ENCODE measurements at regions not wholly inside any gene's neighbourhood (a gene's known extent, or its start where the extent isn't known, plus 50 kb on each side); places are given as distances from the start of the nearest gene placed in this dataset.

DNA sequence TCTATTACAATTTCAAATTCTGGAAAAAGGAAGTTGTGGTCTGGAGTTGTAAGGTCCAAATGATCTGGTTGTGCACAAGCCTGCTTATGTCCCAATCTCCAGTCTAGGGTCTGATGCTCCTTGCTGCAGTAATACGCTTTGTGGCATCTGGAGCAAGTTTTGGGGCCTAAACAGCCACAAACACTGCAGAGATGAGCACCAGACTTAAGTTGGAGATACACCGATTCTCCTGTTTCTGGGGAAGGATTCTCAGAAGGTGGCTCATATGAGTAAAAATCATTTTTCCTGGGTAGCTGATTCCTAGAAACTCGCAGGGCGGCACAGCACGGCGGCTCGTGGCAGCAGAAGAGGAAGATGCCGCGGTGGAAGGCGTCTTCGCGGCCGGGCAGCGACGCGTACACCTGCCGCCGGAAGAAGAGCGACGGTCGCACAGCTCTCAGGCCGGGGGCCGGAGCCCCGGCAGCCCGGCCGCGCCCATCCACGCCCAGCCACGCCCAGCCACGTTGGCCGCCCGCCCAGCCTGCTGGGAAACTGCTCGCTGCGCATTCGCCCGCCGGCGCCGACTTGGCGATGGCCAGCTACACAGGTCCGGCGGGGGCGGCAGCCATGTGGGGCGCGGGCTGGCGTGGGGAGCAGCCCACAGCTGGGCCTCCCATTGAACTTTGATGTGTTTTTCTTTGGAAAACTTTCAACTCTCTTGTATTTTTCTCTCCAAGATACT, 129.0 kb downstream of the ASCL4 start:
- H3K27me3 ChIP-seq (ENCODE audit: control insufficient read depth in 2 of 2, insufficient read depth in 2 of 2, low read length in 2 of 2), result no peaks in the 10 kb centered on the region
- POLR2A ChIA-PET, result no interaction called here
- peaks cover 0 to 8% (median 6%) of the 10 kb centered on the region in 7 donors for H3K4me1 Mint-ChIP-seq
- no peaks in the 10 kb centered on the region for H3K36me3 Mint-ChIP-seq
- no peak overlapping the region for H3K4me3 ChIP-seq (ENCODE audit: low read length)
- no peaks in the 10 kb centered on the region for H3K36me3 ChIP-seq (ENCODE audit: control insufficient read depth in 2 of 3, insufficient read depth in 3 of 3, low read length in 3 of 3)
- no peak overlapping the region for H3K27ac ChIP-seq (ENCODE audit: low read depth, low read length)
- intact Hi-C loops (cut with micrococcal nuclease), result no loop called here
- H3K27me3 Mint-ChIP-seq, result peaks cover 56 to 89% (median 74%) of the 10 kb centered on the region in 5 donors
- CTCF ChIA-PET, result no interaction called here
- ATAC-seq (peak; percentile 38), DNase-seq (peak in 1 of 9 donors; percentile 77)
- peak overlapping the region in 8 of 10 donors; percentile 28 to 78 (median 58) for H3K4me3 Mint-ChIP-seq
- H3K4me1 ChIP-seq (ENCODE audit: control insufficient read depth in 2 of 2, insufficient read depth in 2 of 2, low read length in 2 of 2), result no peaks in the 10 kb centered on the region
- H3K27ac Mint-ChIP-seq, result peak overlapping the region in 1 of 9 donors; percentile 64
- no peaks in the 10 kb centered on the region for H3K9me3 Mint-ChIP-seq
- H3K9me3 ChIP-seq (ENCODE audit: control insufficient read depth in 2 of 3, low read length in 3 of 3), result no peaks in the 10 kb centered on the region

DNA sequence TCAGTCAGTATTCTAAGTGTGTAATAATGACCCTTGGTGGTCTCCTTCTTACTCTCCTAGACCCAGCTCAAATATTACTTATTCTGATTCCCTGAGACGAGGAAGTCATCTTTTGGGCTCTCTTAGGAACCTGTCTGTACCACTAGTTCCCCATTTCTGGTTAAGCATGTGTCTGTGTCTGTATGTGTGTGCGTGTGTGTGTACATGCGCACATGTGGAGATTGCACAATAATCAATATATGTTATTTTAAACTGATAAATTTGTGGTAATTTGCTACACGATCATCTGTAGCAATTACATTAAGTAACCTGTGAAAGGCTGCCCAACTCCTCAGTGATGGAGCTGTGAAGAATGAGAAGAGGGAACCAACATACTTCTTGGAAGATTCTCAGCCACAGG, 132.2 kb downstream of the ASCL4 start:
- Histone ChIP-seq H3K4me3 (ENCODE audit: low read length) (no peak overlapping the region), H3K9me3 (ENCODE audit: control insufficient read depth in 2 of 3, low read length in 3 of 3) (no peaks in the 10 kb centered on the region), H3K4me1 (ENCODE audit: control insufficient read depth in 2 of 2, insufficient read depth in 2 of 2, low read length in 2 of 2) (no peaks in the 10 kb centered on the region), H3K27me3 (ENCODE audit: control insufficient read depth in 2 of 2, insufficient read depth in 2 of 2, low read length in 2 of 2) (no peaks in the 10 kb centered on the region), H3K36me3 (ENCODE audit: control insufficient read depth in 2 of 3, insufficient read depth in 3 of 3, low read length in 3 of 3) (no peaks in the 10 kb centered on the region), H3K27ac (ENCODE audit: low read depth, low read length) (no peak overlapping the region)
- no peaks in the 10 kb centered on the region for H3K36me3 Mint-ChIP-seq
- no peak overlapping the region for H3K4me3 Mint-ChIP-seq
- no peaks in the 10 kb centered on the region for H3K9me3 Mint-ChIP-seq
- ChIA-PET POLR2A (no interaction called here), CTCF (no interaction called here)
- H3K27ac Mint-ChIP-seq, result no peak overlapping the region
- intact Hi-C loops (cut with micrococcal nuclease), result no loop called here
- DNase-seq (no peak), ATAC-seq (no peak)
- peaks cover 0 to 8% (median 6%) of the 10 kb centered on the region in 7 donors for H3K4me1 Mint-ChIP-seq
- peaks cover 64 to 91% (median 79%) of the 10 kb centered on the region in 5 donors for H3K27me3 Mint-ChIP-seq

DNA sequence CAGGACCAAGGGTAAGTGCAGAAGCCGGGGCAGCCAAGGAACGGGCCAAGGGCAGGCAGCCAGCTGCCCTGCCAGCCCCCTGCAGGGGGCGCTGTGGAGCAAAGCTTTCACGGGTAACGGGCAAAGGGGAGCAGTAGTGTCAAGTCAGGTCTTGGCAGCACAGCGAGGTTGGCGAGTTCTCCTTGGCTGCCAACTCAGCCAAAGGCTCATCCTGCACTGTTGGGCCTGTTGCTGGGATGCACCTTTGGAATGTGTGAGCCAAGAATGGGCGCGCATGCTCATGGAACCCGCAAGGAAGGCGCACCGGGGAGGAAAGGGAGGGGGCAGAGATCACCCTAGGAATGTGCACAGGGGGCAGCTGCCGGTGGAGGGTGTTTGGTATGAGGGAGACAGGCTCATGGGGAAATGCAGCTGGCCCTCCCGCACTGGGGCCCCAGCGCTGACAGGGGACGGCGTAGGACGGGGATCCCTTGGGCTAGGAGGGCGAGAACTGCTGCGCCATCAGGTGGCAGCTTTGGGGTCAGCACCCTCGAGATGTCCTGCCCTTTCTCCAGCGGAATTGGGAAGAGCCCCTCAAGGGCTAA, 138.0 kb downstream of the ASCL4 start:
- Histone ChIP-seq H3K9me3 (ENCODE audit: control insufficient read depth in 2 of 3, low read length in 3 of 3) (no peaks in the 10 kb centered on the region), H3K27me3 (ENCODE audit: control insufficient read depth in 2 of 2, insufficient read depth in 2 of 2, low read length in 2 of 2) (no peaks in the 10 kb centered on the region), H3K4me1 (ENCODE audit: control insufficient read depth in 2 of 2, insufficient read depth in 2 of 2, low read length in 2 of 2) (no peaks in the 10 kb centered on the region), H3K36me3 (ENCODE audit: control insufficient read depth in 2 of 3, insufficient read depth in 3 of 3, low read length in 3 of 3) (no peaks in the 10 kb centered on the region), H3K4me3 (ENCODE audit: low read length) (no peak overlapping the region), H3K27ac (ENCODE audit: low read depth, low read length) (no peak overlapping the region)
- H3K27me3 Mint-ChIP-seq, result peaks cover 33 to 70% (median 54%) of the 10 kb centered on the region in 5 donors
- ATAC-seq (peak; percentile 74), DNase-seq (peak in 7 of 9 donors; percentile 26 to 78 (median 41))
- intact Hi-C loops (cut with micrococcal nuclease), result loop anchor here in 1 of 2 donors (1.0 to 10.0 kb wide), 2 partner anchors 151 to 282 kb away; partner anchors contain the start of gene PRDM4
- no peaks in the 10 kb centered on the region for H3K9me3 Mint-ChIP-seq
- H3K27ac Mint-ChIP-seq, result peak overlapping the region in 1 of 9 donors; percentile 61
- peaks cover 0 to 7% (median 5%) of the 10 kb centered on the region in 7 donors for H3K4me1 Mint-ChIP-seq
- no peaks in the 10 kb centered on the region for H3K36me3 Mint-ChIP-seq
- H3K4me3 Mint-ChIP-seq, result peak overlapping the region; percentile 65 to 91 (median 74)
- CTCF ChIA-PET, result no interaction called here
- POLR2A ChIA-PET, result no interaction called here

DNA sequence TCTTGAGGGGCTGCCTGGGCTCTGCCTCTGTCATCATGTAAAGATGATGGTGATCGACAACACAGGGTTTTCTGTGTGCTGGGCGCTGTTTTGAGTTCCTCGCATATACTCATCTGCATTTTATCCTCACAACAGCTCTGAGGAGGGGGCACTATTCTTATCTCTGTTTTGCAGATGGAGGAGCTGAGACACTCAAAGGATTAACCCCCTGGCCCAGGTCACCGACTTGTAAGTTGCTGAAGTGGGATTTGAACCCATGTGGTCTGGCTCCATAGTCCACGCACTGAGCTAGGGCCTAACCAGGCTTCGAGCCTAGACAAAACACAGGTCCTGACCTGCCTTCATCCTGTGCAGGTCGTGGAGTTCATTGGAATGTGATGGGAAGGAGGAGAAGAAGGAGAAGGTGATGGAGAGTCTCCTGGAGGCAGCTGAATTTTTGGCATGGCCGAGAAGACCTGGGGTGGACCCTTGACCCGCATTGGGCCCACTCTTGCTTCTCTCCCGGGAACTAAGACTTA, 140.0 kb downstream of the ASCL4 start:
- Mint-ChIP-seq H3K27me3 (peaks cover 23 to 79% (median 53%) of the 10 kb centered on the region in 5 donors), H3K4me3 (no peak overlapping the region), H3K27ac (no peak overlapping the region), H3K36me3 (no peaks in the 10 kb centered on the region), H3K9me3 (no peaks in the 10 kb centered on the region), H3K4me1 (peaks cover 0 to 7% (median 6%) of the 10 kb centered on the region in 7 donors)
- H3K9me3 ChIP-seq (ENCODE audit: control insufficient read depth in 2 of 3, low read length in 3 of 3), result no peaks in the 10 kb centered on the region
- no peaks in the 10 kb centered on the region for H3K27me3 ChIP-seq (ENCODE audit: control insufficient read depth in 2 of 2, insufficient read depth in 2 of 2, low read length in 2 of 2)
- ChIA-PET POLR2A (no interaction called here), CTCF (no interaction called here)
- no peak overlapping the region for H3K4me3 ChIP-seq (ENCODE audit: low read length)
- DNase-seq (no peak), ATAC-seq (no peak)
- intact Hi-C loops (cut with micrococcal nuclease), result loop anchor here in 1 of 2 donors (10.0 kb wide), 1 partner anchor 280 kb away; no protein-coding TSS in a partner anchor
- H3K27ac ChIP-seq (ENCODE audit: low read depth, low read length), result no peak overlapping the region
- H3K4me1 ChIP-seq (ENCODE audit: control insufficient read depth in 2 of 2, insufficient read depth in 2 of 2, low read length in 2 of 2), result no peaks in the 10 kb centered on the region
- no peaks in the 10 kb centered on the region for H3K36me3 ChIP-seq (ENCODE audit: control insufficient read depth in 2 of 3, insufficient read depth in 3 of 3, low read length in 3 of 3)

DNA sequence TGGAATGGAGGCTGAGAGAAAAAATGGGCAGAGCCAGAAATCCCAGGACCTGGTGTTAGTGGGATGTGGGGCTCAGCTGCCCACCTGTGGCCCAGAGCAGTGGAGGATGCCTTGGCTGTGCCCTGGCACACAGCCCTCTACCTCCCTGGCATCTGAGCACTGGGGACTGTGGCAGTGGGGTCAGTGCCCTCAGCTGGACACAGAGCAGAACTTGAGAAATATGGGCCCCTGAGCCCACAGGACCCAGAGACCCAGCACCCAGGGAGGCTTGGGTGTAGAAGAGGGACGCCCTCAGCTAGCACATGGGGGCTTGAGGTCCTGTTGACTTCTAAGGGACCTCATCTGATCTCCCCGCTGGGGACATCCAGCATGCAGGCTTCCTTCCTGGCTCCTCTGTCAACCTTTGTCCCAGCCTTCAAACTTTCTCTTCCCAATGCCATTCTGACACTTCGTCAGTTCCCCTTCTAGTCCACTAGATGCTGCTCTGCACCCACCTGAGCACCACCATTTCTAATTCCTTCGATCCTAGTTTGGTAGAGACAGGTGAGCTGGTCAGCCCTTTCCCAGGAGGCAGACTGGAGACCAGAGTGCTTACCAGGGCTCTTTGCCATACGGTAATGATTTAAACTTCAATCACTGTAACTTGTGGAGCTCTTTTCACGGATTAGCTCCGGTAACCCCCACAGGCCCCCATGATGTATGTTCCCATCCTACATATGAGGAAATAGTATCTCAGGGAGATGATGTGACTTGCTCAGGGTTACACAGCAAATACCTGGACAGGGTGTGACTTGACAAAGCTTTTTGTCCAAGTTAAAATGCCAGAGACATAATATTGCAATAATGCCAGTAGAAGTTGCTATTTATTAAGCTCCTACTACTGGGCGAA, 143.7 kb downstream of the ASCL4 start:
- Mint-ChIP-seq H3K4me3 (no peak overlapping the region), H3K9me3 (peaks cover 0 to 1% (median 0%) of the 10 kb centered on the region in 11 donors), H3K27ac (no peak overlapping the region), H3K36me3 (no peaks in the 10 kb centered on the region), H3K4me1 (peaks cover 0 to 2% (median 0%) of the 10 kb centered on the region in 7 donors), H3K27me3 (peaks cover 14 to 81% (median 56%) of the 10 kb centered on the region in 5 donors)
- H3K9me3 ChIP-seq (ENCODE audit: control insufficient read depth in 2 of 3, low read length in 3 of 3), result no peaks in the 10 kb centered on the region
- H3K27ac ChIP-seq (ENCODE audit: low read depth, low read length), result no peak overlapping the region
- DNase-seq (no peak), ATAC-seq (no peak)
- no peaks in the 10 kb centered on the region for H3K4me1 ChIP-seq (ENCODE audit: control insufficient read depth in 2 of 2, insufficient read depth in 2 of 2, low read length in 2 of 2)
- CTCF ChIA-PET, result interaction anchor here (0.7 kb wide), 1 partner anchor 440 kb away, joined by 3 read pairs; no protein-coding TSS in a partner anchor
- intact Hi-C loops (cut with micrococcal nuclease), result loop anchor here in 1 of 2 donors (5.0 to 10.0 kb wide), 2 partner anchors 277 to 539 kb away; no protein-coding TSS in a partner anchor
- POLR2A ChIA-PET, result no interaction called here
- H3K27me3 ChIP-seq (ENCODE audit: control insufficient read depth in 2 of 2, insufficient read depth in 2 of 2, low read length in 2 of 2), result no peaks in the 10 kb centered on the region
- no peaks in the 10 kb centered on the region for H3K36me3 ChIP-seq (ENCODE audit: control insufficient read depth in 2 of 3, insufficient read depth in 3 of 3, low read length in 3 of 3)
- no peak overlapping the region for H3K4me3 ChIP-seq (ENCODE audit: low read length)

DNA sequence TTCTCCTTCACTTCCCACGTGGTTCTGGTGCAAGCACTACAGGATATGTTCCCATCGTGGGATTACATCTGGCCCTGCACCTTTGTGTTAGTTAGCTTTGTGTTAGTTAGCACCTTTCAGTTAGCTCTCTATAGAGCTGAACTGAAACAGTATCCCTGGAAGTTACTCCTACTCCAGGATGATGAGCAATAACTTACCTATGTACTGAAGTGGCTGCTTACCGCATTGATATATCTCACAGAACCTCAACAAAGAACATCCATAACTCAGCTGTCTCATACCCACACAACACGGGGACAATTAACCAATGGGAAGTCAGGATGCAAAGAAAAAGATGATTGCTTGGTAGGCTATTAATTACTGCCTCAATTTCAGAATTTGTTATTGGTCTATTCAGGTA, 146.6 kb downstream of the ASCL4 start:
- POLR2A ChIA-PET, result no interaction called here
- no peak for DNase-seq
- Mint-ChIP-seq H3K27ac (no peak overlapping the region), H3K27me3 (peaks cover 15 to 63% (median 49%) of the 10 kb centered on the region in 5 donors), H3K4me1 (peaks cover 0 to 2% (median 0%) of the 10 kb centered on the region in 7 donors), H3K9me3 (peaks cover 0 to 1% (median 0%) of the 10 kb centered on the region in 11 donors), H3K36me3 (no peaks in the 10 kb centered on the region), H3K4me3 (no peak overlapping the region)
- intact Hi-C loops (cut with micrococcal nuclease), result no loop called here
- Histone ChIP-seq H3K27me3 (ENCODE audit: control insufficient read depth in 2 of 2, insufficient read depth in 2 of 2, low read length in 2 of 2) (no peaks in the 10 kb centered on the region), H3K4me1 (ENCODE audit: control insufficient read depth in 2 of 2, insufficient read depth in 2 of 2, low read length in 2 of 2) (no peaks in the 10 kb centered on the region), H3K4me3 (ENCODE audit: low read length) (no peak overlapping the region), H3K36me3 (ENCODE audit: control insufficient read depth in 2 of 3, insufficient read depth in 3 of 3, low read length in 3 of 3) (no peaks in the 10 kb centered on the region), H3K27ac (ENCODE audit: low read depth, low read length) (no peak overlapping the region), H3K9me3 (ENCODE audit: control insufficient read depth in 2 of 3, low read length in 3 of 3) (no peaks in the 10 kb centered on the region)
- no peak for ATAC-seq
- CTCF ChIA-PET, result no interaction called here

All from naive thymus-derived CD4-positive, alpha-beta T cell (primary cell).